ENCODE measurements at regions not wholly inside any gene's neighbourhood (a gene's known extent, or its start where the extent isn't known, plus 50 kb on each side); places are given as distances from the start of the nearest gene placed in this dataset.
"Not testable (repeated sequence)": the region's sequence is repeated elsewhere in the genome, so short reads cannot be mapped to it uniquely, and the experiment has no call there.

DNA sequence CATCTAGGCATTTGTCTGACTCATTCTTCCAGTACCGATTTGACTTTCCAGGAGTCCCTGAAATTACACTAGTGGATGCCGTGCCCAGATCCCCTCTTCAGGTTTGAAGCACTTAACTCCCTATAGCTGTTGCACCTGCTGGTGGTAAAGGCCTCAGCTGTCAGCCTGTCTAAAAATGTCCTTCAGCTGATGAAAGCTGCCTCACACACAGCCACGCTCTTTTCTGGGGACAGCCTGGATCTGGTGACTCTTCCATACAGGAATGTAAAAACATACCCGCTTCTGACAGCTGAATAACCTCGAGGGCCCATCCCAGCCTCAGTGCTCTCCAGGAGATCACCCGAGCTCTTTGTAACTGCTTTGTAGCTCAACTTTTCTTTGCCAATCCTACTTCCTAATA, 534.1 kb upstream of the GRM7 start:
- Histone ChIP-seq H3K4me1 (no peaks in the 10 kb centered on the region), H3K9me3 (no peaks in the 10 kb centered on the region), H3K27me3 (no peaks in the 10 kb centered on the region), H3K4me3 (ENCODE audit: low read depth, low read length) (no peak overlapping the region), H3K36me3 (no peaks in the 10 kb centered on the region)
- DNase-seq = no peak
- TF ChIP-seq CTCF (IDR thresholded peaks at IDR 0.05; ENCODE audit: low read depth, low read length) = no peak

DNA sequence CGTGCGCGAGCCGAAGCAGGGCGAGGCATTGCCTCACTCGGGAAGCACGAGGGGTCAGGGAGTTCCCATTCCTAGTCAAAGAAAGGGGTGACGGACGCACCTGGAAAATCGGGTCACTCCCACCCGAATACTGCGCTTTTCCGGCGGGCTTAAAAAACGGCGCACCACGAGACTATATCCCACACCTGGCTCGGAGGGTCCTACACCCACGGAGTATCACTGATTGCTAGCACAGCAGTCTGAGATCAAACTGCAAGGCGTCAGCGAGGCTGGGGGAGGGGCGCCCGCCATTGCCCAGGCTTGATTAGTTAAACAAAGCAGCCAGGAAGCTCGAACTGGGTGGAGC, 520.0 kb upstream of the GRM7 start:
- not testable (repeated sequence) for H3K4me3 ChIP-seq (ENCODE audit: low read depth, low read length); DNase-seq; H3K9me3 ChIP-seq; H3K4me1 ChIP-seq; H3K36me3 ChIP-seq; H3K27me3 ChIP-seq

DNA sequence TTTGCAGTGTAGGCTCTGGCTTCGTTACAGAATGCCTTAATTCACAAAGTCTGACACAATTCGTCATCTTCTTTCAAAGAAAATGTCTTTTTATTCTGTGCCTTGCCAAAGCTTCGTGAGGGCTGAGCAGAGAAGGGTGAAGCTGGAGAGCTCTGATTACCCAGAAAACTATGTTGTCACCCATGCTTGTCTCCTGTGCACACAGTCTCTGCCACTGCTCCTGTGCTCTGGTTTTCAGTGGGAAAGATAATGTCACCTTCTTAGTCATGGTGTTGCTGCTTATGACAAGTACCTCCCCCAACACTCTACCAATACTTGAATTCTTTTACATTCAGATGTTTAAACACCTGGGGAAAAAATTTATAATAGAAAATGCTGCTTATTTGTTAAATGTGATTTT, 509.2 kb upstream of the GRM7 start:
- DNase-seq = no peak
- no peaks in the 10 kb centered on the region for H3K4me1 ChIP-seq
- no peak for TF ChIP-seq CTCF (IDR thresholded peaks at IDR 0.05; ENCODE audit: low read depth, low read length)
- no peaks in the 10 kb centered on the region for H3K36me3 ChIP-seq
- H3K4me3 ChIP-seq (ENCODE audit: low read depth, low read length) = no peak overlapping the region
- no peaks in the 10 kb centered on the region for H3K27me3 ChIP-seq
- no peaks in the 10 kb centered on the region for H3K9me3 ChIP-seq

- Histone ChIP-seq H3K9me3 (no peaks in the 10 kb centered on the region), H3K27me3 (no peaks in the 10 kb centered on the region), H3K4me3 (ENCODE audit: low read depth, low read length) (no peak overlapping the region), H3K36me3 (no peaks in the 10 kb centered on the region), H3K4me1 (no peaks in the 10 kb centered on the region)
- no peak for TF ChIP-seq CTCF (IDR thresholded peaks at IDR 0.05; ENCODE audit: low read depth, low read length)
- DNase-seq = no peak
Measured at GRCh38 chr3:6354653-6355052, 506.3 kb upstream of the GRM7 start.

DNA sequence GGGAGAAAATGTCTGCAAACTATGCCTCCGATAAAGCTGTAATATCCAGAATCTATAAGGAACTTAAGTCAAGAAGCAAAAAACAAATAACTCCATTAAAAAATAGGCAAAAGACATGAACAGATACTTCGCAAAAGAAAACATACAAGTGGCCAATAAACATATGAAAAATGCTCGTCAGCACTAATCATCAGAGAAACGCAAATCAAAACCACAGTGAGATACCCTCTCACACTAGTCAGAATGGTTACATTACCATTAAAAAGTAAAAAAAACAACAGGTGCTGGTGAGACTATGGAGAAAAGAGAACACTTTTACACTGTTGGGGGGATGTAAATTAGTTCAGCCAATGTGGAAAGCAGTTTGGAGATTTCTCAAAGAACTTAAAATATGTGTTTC, 498.5 kb upstream of the GRM7 start:
- no peak for DNase-seq
- TF ChIP-seq CTCF (IDR thresholded peaks at IDR 0.05; ENCODE audit: low read depth, low read length) = no peak
- Histone ChIP-seq H3K4me3 (ENCODE audit: low read depth, low read length) (no peak overlapping the region), H3K4me1 (no peaks in the 10 kb centered on the region), H3K36me3 (no peaks in the 10 kb centered on the region), H3K9me3 (no peaks in the 10 kb centered on the region), H3K27me3 (no peaks in the 10 kb centered on the region)

DNA sequence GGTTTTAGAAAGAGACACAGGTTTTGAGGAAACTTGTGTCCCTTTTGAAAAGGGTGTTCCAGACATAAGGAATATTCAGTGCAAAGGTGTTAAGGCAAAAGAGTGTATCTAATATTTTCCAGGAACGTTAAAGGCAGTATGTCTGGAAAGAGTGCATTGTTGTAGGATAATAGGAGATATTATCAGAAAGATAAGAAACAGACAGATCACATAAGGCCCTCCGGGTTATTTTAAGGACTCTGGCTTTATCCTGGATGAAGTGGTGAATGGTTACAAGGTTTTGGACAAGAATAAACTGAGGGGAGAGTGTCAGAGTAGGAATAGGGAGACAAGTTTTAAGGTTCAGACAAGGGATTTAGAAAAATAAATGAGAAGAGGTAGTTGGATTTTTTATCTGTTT, 493.7 kb upstream of the GRM7 start:
- DNase-seq = no peak
- H3K27me3 ChIP-seq = no peaks in the 10 kb centered on the region
- no peaks in the 10 kb centered on the region for H3K9me3 ChIP-seq
- TF ChIP-seq CTCF (IDR thresholded peaks at IDR 0.05; ENCODE audit: low read depth, low read length) = no peak
- no peak overlapping the region for H3K4me3 ChIP-seq (ENCODE audit: low read depth, low read length)
- H3K4me1 ChIP-seq = no peaks in the 10 kb centered on the region
- H3K36me3 ChIP-seq = no peaks in the 10 kb centered on the region

GRCh38 chr3:6392123-6392522, 468.8 kb upstream of the GRM7 start:
- H3K4me3 ChIP-seq (ENCODE audit: low read depth, low read length) = no peak overlapping the region
- no peak for TF ChIP-seq CTCF (IDR thresholded peaks at IDR 0.05; ENCODE audit: low read depth, low read length)
- DNase-seq = no peak
- H3K27me3 ChIP-seq = no peaks in the 10 kb centered on the region
- no peaks in the 10 kb centered on the region for H3K4me1 ChIP-seq
- no peaks in the 10 kb centered on the region for H3K9me3 ChIP-seq
- no peaks in the 10 kb centered on the region for H3K36me3 ChIP-seq
